GM21360 (cell line): ENCODE measurements at regions not wholly inside any gene's neighbourhood (a gene's known extent, or its start where the extent isn't known, plus 50 kb on each side); places are given as distances from the start of the nearest gene placed in this dataset.
"Not testable (repeated sequence)": the region's sequence is repeated elsewhere in the genome, so short reads cannot be mapped to it uniquely, and the experiment has no call there.

Experiments used
- ATAC-seq: cut with Tn5 transposase; IDR thresholded peaks from one replicate; pipeline ENCODE4 v1.9.1; 2021; ENCODE audit warnings: mild to moderate bottlenecking, moderate library complexity; ENCODE audit not compliant: unreplicated experiment

DNA sequence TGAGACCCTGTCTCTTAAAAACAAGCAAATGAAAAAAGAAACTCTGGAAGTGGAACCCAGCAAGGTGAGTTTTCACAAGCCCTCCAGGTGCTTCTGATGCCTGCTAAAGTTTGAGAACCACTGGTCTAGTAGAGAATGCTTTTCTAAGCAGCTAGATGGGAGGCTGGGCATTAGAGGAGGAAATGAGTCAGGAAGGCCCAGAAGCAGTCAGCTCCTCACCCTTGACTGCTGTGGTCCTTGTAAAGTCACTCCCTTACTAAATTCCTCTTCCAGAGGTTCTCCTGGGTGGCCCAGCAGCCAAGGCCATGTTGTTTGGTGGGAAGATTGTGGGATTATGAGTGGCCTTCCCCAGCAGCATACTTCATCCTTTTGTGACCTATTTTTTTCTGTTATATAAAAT is 52.0 kb upstream of the FYN start:
- ATAC-seq, result no peak

DNA sequence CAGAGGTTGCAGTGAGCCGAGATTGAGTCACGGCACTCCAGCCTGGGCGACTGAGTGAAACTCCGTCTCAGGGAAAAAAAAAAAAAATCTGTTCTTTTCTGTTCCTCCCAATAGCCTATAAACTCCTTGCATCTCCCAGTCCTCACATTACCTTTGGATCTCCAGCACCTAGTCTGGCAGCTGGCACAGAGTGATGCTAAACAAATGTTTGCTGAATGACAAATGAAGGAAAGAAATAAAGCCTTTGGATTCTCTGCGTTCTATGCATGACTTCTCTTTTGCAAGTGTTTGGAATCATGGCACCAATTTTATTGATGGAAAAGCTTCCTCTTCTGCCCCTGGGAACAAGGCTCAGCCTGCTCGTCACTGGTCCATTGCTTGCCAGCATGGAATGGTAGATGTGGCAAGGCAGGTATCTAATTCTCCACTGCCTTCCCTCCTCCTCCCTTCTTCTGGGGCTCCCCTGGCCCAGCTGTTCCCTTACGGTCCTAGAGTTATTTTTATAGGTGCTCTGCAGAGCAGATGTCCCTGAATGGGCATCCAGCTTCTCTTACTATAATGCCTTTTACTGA is 53.6 kb upstream of the FYN start:
- no peak for ATAC-seq

DNA sequence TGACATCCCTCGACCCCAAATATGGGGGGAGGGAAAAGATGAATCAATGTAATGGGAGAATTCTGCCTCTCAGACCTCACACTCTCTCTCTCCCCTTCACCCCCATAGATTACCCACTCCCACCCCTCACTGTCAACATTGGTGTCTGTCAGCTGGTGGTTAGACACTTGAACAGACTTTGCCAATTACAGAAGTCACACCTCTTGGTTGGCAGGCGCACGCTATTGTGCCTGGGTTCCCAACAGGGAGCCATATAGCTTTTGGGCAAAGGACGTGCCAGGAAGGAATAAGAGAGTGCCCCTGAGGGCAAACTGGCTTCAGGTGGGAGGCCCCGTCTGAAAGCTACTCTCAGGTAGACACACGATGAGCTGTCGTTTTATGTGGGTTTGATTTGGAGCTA is 54.1 kb upstream of the FYN start:
- ATAC-seq, result no peak

DNA sequence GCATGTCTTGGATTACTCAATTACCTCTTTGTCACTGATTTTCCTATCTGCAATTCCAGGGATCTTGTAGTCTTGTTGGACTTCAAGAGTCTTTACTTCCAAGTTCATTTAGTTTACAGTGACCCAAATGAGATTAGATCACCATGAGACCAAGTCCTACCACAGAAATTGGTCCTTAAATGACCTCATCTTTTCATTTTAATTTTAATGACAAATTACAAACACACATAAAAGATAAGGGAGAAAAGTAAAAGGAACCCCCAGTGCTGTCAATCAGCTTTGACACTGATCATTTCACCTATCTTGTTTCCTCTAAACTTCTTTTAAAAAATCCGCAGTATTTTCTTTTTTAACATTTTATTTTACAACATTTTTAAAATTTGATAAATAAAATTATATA is 54.9 kb upstream of the FYN start:
- ATAC-seq, result no peak

DNA sequence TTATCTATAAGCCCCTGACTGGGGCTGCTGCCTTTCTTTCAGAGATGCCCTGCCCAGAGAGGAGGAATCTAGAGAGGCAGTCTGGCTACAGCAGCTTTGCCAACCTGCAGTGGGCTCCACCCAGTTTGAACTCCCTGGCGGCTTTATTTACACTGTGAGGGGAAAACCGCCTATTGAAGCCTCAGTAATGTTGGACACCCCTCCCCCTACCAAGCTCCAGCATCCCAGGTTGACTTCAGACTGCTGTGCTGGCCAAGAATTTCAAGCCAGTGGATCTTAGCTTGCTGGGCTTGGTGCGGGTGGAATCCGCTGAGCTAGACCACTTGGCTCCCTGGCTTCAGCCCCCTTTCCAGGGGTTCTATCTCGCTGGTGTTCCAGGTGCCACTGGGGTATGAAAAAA is 61.4 kb upstream of the FYN start:
- not testable (repeated sequence) for ATAC-seq

DNA sequence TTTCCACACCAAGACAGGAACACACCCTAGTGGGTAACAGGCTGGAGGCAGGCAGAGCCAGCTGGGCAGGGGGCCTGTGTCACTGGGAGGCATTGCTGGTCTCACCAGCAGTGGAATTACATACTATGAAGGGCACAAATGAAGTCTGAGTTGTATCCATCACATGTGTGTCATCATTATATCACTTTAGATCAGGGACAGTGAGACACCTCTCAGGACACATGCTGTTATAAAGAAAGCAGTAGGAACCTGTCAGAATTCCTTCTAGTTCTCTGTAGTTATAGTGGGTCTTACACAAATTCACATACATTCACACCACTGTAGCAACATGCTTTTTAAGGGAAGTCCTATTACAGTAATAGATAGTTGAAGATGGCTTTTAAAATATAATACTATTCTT is 63.5 kb upstream of the FYN start:
- no peak for ATAC-seq

DNA sequence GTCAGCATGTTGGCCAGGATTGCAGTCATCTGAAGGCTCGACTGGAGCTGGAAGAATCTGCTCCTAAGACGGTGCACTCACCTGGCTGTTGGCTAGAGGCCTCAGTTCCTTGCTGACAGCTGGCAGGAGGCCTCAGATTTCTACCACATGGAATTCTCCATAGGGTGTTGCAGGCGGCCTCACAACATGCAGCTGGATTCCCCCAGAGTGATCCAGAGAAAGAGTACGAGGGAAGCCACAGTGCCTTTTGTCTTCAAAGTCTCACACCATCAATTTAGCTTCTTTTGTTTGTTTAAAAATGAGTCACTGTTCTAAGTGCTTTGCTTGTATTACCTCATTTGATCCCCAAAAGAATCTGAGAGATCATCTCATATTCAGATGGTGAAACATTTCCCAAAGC is 65.5 kb upstream of the FYN start:
- no peak for ATAC-seq

DNA sequence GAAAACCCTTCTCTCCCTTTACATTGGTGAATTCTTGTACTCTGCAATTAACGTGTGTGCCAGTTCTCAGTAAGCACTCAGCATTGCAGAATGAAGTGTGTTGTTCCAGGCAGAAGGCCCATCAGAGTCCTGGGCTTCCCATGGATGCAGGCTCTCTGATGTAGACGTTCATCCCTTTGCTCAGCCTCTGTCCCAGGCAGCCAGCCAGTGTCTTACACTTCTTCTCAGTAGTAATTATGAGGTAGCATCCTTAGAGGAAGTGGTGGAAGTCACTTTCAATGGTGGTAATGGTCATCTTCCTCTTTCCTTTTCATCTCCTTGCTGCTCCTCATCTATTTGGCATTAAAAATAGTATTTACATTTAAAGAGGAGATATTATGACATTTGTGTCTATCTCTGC is 66.7 kb upstream of the FYN start:
- no peak for ATAC-seq

DNA sequence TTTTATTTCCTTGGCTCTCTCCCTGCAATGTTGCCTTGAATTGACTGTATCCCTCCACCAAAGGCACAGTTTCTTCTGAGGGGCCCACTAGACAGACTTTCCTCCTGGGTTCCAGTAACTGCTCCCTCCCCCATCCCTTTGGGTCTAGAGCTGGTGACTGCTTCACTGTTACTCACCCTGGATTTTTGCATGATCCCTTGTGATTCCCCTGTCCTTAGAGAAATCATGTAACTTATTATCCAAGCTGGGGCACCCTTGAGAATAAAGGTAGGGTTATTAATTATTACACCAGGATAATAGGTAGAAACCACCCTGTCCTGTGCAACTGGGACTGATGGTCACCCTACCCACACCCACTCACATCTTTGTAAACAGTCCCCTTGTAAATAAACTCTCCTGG is 67.5 kb upstream of the FYN start:
- ATAC-seq, result no peak

DNA sequence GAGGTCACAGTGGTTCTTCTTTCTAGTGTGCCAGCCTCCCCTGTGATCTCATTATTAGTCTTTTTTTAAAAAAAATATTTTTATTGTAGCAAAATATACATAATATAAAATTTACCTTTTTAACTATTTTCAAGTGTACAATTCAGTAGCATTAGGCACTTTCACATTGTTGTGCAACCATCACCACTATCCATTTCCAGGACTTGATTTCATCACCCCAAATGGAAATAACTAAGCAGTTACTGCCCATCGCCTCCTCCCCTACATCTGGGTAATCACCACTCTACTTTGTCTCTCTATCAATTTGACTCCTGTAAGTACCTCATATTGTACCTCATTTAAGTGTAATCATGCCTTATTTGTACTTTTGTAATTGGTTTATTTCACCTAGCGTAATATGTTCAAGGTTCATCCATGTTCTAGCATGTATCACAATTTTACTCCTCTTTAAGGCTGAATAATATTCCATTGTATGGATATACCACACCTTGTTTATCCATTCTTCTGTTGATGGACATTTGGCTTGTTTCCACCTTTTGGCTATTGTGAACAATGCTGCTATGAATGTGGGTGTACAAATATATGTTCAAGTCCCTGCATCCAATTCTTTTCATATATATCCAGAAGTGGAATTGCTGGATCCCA is 68.6 kb upstream of the FYN start:
- no peak for ATAC-seq

DNA sequence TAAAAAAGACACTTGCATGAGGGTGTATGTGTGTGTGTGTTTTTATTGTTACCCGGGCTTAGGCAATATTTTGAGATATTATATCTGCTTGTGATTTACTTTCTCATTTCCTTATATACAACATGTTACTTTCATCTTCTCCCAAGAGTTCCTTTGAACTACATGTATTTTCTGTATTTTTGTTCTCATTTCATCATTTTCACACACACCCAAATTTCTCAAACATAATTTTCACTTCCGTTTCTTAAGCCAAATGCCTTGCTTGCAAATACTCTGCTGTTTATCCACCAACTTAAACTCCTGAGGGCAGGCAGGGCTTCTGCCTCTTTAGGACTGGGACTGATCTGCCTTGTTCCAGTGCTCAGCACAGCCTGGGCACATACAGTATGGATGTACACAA is 69.3 kb upstream of the FYN start:
- ATAC-seq, result no peak

DNA sequence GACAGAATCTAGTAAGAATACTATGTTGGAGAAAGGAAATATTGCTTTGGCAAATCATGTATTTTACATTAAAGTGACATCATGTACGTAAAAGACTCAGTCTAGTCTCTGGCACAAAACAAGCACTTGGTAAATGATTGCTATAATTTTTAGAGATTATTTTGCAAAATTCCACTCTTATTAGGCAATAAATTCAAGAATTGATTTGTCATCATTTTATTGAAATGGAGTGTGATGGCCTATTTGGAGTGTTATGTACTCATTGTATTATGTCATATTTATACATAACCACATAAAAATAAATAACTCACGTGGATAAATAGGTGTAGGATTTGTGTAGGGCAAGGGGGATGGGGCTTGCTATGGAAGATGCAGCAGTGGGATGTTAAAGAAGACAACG is 70.0 kb upstream of the FYN start:
- ATAC-seq, result no peak

DNA sequence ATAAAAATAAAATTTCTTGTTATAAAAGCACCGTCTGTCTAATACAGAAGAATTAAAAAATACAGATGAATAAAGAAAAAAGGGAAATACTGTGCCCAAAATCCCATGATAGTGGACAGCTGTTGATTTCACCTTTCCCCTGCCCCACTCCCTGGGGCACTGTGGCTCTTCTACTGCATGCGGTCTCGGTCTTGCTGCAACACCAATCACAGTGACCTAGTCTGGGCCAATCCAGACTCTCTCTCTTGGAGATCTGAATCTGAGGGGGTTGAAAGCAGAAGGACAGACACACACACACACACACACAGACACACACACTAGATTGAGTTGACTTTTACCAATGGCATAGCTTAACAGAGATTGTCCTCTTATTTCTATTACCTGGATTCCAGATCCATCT is 70.5 kb upstream of the FYN start:
- ATAC-seq, result no peak

DNA sequence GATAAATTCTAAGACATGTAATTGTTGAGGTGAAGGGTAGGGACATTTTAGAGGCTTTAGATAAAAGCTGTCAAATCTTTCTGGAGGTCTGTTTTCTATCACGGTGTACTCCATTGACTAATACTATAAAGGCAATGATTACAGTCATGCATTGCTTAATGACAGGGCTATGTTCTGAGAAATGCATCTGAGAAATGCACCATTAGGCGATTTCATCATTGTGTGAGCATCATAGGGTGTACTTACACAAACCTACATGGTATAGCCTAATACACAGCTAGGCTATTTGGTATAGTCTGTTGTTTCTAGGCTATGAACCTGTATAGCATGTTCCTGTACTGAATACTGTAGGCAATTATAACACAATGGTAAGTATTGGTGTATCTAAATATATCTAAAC is 71.3 kb upstream of the FYN start:
- no peak for ATAC-seq

DNA sequence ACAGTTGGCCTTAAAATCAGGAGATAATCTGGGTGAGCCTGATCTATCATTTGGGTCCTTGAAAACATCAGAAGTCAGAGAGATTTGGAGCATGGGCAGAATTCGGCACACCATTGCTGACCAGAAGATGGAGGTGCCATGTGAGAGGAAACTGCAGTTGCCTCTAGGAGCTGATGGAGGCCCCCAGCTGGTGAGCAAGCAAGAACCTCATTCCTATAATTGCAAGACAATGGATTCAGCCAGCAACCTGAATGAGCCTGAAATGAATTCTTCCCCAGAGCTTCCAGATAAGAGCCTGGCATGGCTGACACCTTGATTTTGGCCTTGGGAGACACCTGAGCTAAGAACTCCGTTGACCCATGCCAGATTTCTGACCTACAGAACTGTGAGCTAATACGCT is 76.3 kb upstream of the FYN start:
- ATAC-seq, result no peak

DNA sequence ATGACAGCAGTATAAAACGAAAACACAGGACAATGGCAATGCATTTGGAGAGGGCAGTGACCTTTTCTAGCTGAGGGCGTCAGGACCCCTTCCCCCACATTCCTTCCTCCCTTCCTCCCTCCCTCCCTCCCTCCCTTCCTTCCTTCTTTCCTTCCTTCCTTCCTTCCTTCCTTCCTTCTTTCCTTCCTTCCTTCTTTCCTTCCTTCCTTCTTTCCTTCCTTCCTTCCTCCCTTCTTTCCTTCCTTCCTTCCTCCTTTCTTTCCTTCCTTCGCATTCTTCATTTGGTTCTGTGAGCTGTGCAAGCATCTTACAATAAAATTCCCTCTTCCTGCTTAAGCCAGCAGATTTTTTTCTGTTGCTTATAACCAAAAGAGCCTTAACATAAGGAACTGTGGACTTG is 76.7 kb upstream of the FYN start:
- ATAC-seq, result not testable (repeated sequence)

DNA sequence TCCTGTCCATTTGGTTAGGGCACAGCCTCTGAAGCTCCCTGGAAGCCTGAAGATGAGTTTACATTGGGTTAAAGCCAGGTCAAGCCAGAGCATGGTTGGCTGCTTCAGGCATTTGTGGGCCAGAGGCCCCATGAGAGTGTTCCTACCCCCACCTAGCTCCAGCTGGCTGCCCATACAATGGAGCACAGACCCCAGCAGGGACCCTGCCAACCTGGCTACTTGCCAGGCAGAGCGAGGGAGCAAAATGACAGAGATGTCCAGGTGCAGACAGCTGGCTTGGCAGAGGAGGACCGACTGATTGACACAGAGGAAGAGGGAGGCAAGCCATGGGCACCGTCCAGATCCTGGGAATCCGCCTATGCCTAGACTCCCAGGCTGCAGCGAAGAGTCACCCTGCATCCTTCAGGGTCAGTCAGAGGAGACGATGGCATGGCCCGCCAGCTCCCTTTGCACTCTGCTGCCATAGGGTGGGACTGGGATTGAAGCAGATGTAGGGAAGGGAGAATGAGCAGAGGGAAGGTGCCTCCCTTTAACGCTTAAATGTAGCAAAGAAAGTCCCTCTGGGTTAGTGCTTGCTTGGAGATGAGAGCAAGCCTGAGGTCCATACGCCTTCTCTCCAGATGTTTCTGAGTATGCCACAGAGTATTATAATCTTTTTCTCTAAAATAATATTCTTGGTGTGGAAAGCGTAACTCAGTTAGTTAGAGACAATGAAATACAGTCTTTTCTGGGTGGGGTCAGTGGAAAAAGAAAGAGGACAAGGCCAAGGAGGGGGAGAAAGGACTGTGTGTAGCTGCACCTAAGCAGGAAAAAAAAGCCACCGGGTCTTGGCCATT is 77.6 kb upstream of the FYN start:
- no peak for ATAC-seq

DNA sequence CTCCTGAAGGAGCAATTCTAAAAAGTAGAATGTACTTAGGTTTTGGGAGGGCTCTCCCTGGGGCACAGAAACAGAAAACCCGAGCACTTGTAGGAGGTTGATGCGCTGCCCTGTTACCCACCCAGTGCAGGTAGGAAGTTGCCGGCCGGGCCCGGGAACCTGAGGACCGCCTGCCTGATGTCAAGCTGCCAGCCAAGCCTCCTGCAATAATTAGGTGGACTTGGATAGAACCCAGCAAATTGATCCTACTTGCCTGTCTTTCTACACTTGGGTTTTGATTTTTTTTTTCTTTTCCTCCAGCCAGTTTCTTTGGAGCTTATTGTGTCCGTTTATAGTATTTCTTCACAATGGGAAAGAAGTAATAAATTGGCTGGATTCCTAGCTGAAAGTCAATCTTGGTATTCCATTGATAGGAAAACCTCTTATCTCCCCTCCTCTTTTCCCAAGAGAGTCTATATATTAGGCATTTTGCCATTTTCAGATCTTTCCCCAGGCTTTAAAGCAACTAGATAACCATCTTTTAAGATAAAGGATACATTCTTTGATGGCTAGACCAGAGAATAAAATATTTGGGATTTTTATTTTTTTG is 78.3 kb upstream of the FYN start:
- no peak for ATAC-seq

DNA sequence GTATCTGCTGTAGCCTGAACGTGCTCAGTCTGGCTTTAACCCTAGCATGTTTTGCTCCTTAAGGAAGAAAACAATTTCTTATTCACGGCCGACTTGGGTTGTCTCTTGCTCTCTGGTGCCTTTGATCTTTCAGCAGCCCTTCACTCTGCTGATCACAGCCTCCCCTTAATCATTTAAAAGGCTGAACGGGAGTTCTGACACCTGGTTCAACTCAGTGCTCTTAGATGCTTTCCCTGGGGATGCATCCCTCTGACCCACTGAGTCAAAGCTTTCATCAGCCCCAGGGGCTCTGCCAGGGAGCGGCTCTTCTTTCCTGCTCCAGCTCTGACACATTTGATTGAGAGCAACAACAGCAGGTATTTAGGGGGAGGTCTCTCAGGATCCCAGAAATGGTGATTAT is 79.0 kb upstream of the FYN start:
- no peak for ATAC-seq

DNA sequence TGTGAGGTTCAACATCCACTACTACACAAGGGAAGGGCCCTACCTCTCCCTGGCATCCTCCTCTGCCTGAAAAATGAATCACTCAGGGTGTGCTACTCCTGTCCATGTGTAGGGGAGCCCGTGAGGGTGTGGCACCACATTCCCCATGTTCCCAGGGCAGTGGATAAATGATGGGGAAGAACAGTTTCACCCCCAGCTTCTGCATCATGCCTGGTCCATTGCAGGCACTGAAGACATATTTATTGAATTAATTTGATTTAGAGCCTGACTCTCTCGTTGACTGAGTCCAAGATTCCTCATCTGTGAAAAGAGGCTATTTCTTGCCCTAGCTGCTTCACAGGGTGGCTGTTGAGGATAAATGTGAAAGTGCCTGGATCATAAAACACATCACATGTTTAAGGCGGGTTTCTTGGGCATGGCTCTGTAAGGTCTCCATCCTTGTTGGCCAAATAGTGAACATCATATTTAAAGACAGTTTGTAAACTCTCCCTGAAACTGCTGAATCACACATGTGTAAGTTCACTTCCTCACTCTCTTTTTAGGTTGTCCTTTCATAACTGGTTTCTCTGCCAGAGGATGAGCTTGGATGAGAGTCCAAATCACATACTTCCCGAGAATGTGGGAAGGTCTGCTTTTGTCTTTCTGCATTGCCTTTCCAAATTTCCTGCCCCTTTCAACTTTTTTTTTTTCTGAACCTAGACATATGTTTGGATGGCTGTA is 79.7 kb upstream of the FYN start:
- no peak for ATAC-seq

DNA sequence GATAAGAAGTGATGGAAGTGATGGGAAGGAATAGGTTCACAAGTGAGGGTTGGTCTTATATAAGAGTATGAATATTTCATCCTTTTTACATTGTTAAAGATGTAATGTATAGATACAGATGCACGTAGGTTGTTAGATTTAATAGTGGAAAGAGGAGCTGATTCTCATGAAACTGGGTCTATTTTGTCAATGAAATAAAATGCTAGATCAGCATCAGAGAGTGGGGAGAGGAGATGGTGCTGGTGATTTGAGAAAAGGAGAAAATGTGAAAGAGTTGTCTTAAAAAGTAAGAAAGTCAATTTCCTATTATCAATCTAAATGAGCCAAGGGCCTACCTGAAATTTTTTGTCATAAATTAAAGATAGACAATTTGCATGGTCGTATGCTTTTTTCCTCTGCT is 82.8 kb upstream of the FYN start:
- ATAC-seq, result no peak
